ENCODE measurements at regions not wholly inside any gene's neighbourhood (a gene's known extent, or its start where the extent isn't known, plus 50 kb on each side); places are given as distances from the start of the nearest gene placed in this dataset.
"Not testable (repeated sequence)": the region's sequence is repeated elsewhere in the genome, so short reads cannot be mapped to it uniquely, and the experiment has no call there.

GRCh38 chr5:159811712-159812111 is 104.6 kb upstream of the ADRA1B start:
- no peak overlapping the region for H3K4me3 ChIP-seq

GRCh38 chr5:159812759-159813158 is 103.5 kb upstream of the ADRA1B start:
- intact Hi-C loops (cut with DNase I); H3K27me3 ChIP-seq (replicated peaks; ENCODE audit: insufficient read depth); H3K27ac ChIP-seq; DNase-seq (ENCODE audit: low spot score); H3K4me3 ChIP-seq; H3K36me3 ChIP-seq; H3K4me1 ChIP-seq (replicated peaks); H3K9me3 ChIP-seq: not testable (repeated sequence)
- 94% methylated on average over 3 of the region's 3 CpGs for WGBS

More at GRCh38 chr5:159811712-159812111, 104.6 kb upstream of the ADRA1B start:
- no peaks in the 10 kb centered on the region for H3K4me1 ChIP-seq (replicated peaks)
- no peaks in the 10 kb centered on the region for H3K9me3 ChIP-seq
- no peak for DNase-seq (ENCODE audit: low spot score)
- intact Hi-C loops (cut with DNase I): no loop called here
- no peaks in the 10 kb centered on the region for H3K36me3 ChIP-seq
- no peak overlapping the region for H3K27ac ChIP-seq
- H3K27me3 ChIP-seq (replicated peaks; ENCODE audit: insufficient read depth): no peaks in the 10 kb centered on the region
- TF ChIP-seq POLR2A (IDR thresholded peaks at IDR 0.05) (no peak), CTCF (IDR thresholded peaks at IDR 0.05) (no peak), POLR2AphosphoS5 (IDR thresholded peaks at IDR 0.05) (no peak)
- 79% methylated on average over 2 of the region's 2 CpGs for WGBS

GRCh38 chr5:159814222-159814621 is 102.1 kb upstream of the ADRA1B start:
- Histone ChIP-seq H3K4me3 (no peak overlapping the region), H3K4me1 (replicated peaks) (no peaks in the 10 kb centered on the region), H3K36me3 (no peaks in the 10 kb centered on the region), H3K9me3 (no peaks in the 10 kb centered on the region), H3K27me3 (replicated peaks; ENCODE audit: insufficient read depth) (no peaks in the 10 kb centered on the region), H3K27ac (no peak overlapping the region)
- intact Hi-C loops (cut with DNase I): no loop called here
- TF ChIP-seq POLR2A (IDR thresholded peaks at IDR 0.05) (no peak), POLR2AphosphoS5 (IDR thresholded peaks at IDR 0.05) (no peak)
- DNase-seq (ENCODE audit: low spot score): no peak
- 78% methylated on average over 3 of the region's 3 CpGs for WGBS

- TF ChIP-seq CTCF (IDR thresholded peaks at IDR 0.05) (no peak), POLR2AphosphoS5 (IDR thresholded peaks at IDR 0.05) (no peak), POLR2A (IDR thresholded peaks at IDR 0.05) (no peak)
- Histone ChIP-seq H3K9me3 (no peaks in the 10 kb centered on the region), H3K4me1 (replicated peaks) (no peaks in the 10 kb centered on the region), H3K27me3 (replicated peaks; ENCODE audit: insufficient read depth) (no peaks in the 10 kb centered on the region), H3K4me3 (no peak overlapping the region), H3K36me3 (no peaks in the 10 kb centered on the region), H3K27ac (no peak overlapping the region)
- intact Hi-C loops (cut with DNase I): no loop called here
- whole genome bisulfite sequencing: 79% methylated on average over 4 of the region's 4 CpGs
- no peak for DNase-seq (ENCODE audit: low spot score)
Measured at GRCh38 chr5:159814805-159815585, 101.3 kb upstream of the ADRA1B start.

GRCh38 chr5:159817262-159818029 is 98.8 kb upstream of the ADRA1B start:
- Histone ChIP-seq H3K36me3 (no peaks in the 10 kb centered on the region), H3K9me3 (no peaks in the 10 kb centered on the region), H3K4me1 (replicated peaks) (no peaks in the 10 kb centered on the region), H3K27me3 (replicated peaks; ENCODE audit: insufficient read depth) (no peaks in the 10 kb centered on the region), H3K27ac (no peak overlapping the region), H3K4me3 (no peak overlapping the region)
- 64% methylated on average over 5 of the region's 5 CpGs for WGBS
- no peak for DNase-seq (ENCODE audit: low spot score)
- TF ChIP-seq CTCF (IDR thresholded peaks at IDR 0.05) (no peak), POLR2AphosphoS5 (IDR thresholded peaks at IDR 0.05) (no peak), POLR2A (IDR thresholded peaks at IDR 0.05) (no peak)
- intact Hi-C loops (cut with DNase I): no loop called here
